ENCODE measurements at regions not wholly inside any gene's neighbourhood (a gene's known extent, or its start where the extent isn't known, plus 50 kb on each side); places are given as distances from the start of the nearest gene placed in this dataset.

GRCh38 chr2:167833294-167833693, 414.1 kb downstream of the STK39 start:
- TF ChIP-seq CTCF (IDR thresholded peaks at IDR 0.05; ENCODE audit: low read depth, low read length) (no peak), EZH2phosphoT487 (IDR thresholded peaks at IDR 0.05; ENCODE audit: low read depth) (no peak)

All from OCI-LY3 (cell line).